H1 (cell line): ENCODE measurements at regions not wholly inside any gene's neighbourhood (a gene's known extent, or its start where the extent isn't known, plus 50 kb on each side); places are given as distances from the start of the nearest gene placed in this dataset.

ENCODE experiments used
- CTCF ChIA-PET: fragments of 300-600 bp; sonication (Branson Sonifier 250); formaldehyde crosslinking; loops from one replicate; lab custom pipeline; 2021; ENCODE audit not compliant: partially characterized antibody; lab: Charles Lee
- POLR2A ChIA-PET: fragments of 300-600 bp; sonication (Branson Sonifier 250); formaldehyde crosslinking; loops from one replicate; lab custom pipeline; 2021; ENCODE audit warnings: inconsistent platforms; ENCODE audit not compliant: partially characterized antibody; lab: Charles Lee
- DNase-seq, 2 experiments: peaks; one replicate each; pipeline versions ENCODE4 v3.0.0 to v3.0.0-alpha.2; 2010 to 2022; ENCODE audit warnings: low spot score in 2 of 2, low read depth in 1 of 2, mixed read lengths in 1 of 2
- FAIRE-seq: peaks from 2 replicates; lab custom pipeline; 2011; peaks lifted over from hg19 to GRCh38; lab: Jason Lieb, UNC
- H2AFZ ChIP-seq: 2 replicates; pipeline ENCODE4 v1.8.1; 2012; ENCODE audit warnings: low read length, inconsistent platforms
- H2AK5ac ChIP-seq: 2 replicates; pipeline ENCODE4 v1.6.1; 2013; ENCODE audit warnings: low read depth, low read length
- H2BK120ac ChIP-seq: replicated peaks from 2 replicates; pipeline ENCODE3; 2013; ENCODE audit warnings: low read depth, low read length, inconsistent platforms
- H2BK12ac ChIP-seq: 2 replicates; pipeline ENCODE4 v1.6.1; 2013; ENCODE audit warnings: low read depth, low read length
- H2BK15ac ChIP-seq: 2 replicates; pipeline ENCODE4 v1.6.1; 2013; ENCODE audit warnings: low read length
- H2BK20ac ChIP-seq: 2 replicates; pipeline ENCODE4 v1.6.1; 2013; ENCODE audit warnings: low read length
- H2BK5ac ChIP-seq: 2 replicates; pipeline ENCODE4 v1.6.1; 2013; ENCODE audit warnings: low read depth, low read length
- H3K14ac ChIP-seq: 2 replicates; pipeline ENCODE4 v1.6.1; 2013; ENCODE audit warnings: inconsistent platforms; ENCODE audit not compliant: insufficient read length
- H3K18ac ChIP-seq: 2 replicates; pipeline ENCODE4 v1.6.1; 2013; ENCODE audit warnings: low read length; ENCODE audit errors: extremely low read depth
- H3K23ac ChIP-seq: 2 replicates; pipeline ENCODE4 v1.6.1; 2013; ENCODE audit warnings: inconsistent platforms; ENCODE audit not compliant: insufficient read length
- H3K23me2 ChIP-seq: 2 replicates; pipeline ENCODE4 v1.6.1; 2013; ENCODE audit warnings: low read depth, low read length
- H3K27ac ChIP-seq: 2 replicates; pipeline ENCODE4 v1.6.1; 2011; ENCODE audit warnings: low read depth, low read length, inconsistent platforms
- H3K27me3 ChIP-seq, 4 experiments: replicated peaks in 1 of 4; 1 replicate in 1 of 4; 2 replicates in 3 of 4; pipeline versions ENCODE4 v1.6.1 to v1.8.1; 2011 to 2013; ENCODE audit warnings: low read length in 3 of 4, mild to moderate bottlenecking in 3 of 4, inconsistent platforms in 2 of 4, mixed read lengths in 2 of 4, moderate library complexity in 1 of 4; ENCODE audit not compliant: control insufficient read depth in 3 of 4, insufficient read depth in 3 of 4; ENCODE audit errors: extremely low read depth in 1 of 4
- H3K36me3 ChIP-seq, 4 experiments: 2 replicates each; pipeline versions ENCODE4 v1.6.1 to v1.8.1; 2011 to 2013; ENCODE audit warnings: mild to moderate bottlenecking in 4 of 4, low read length in 3 of 4, moderate library complexity in 2 of 4, control low read depth in 1 of 4, inconsistent platforms in 1 of 4; ENCODE audit not compliant: insufficient read depth in 4 of 4, control insufficient read depth in 2 of 4
- H3K4ac ChIP-seq: replicated peaks from 2 replicates; pipeline ENCODE3; 2013; ENCODE audit warnings: low read length, low read depth, mixed read lengths, inconsistent platforms; ENCODE audit not compliant: insufficient read length
- H3K4me1 ChIP-seq, 4 experiments: replicated peaks in 1 of 4; 1 replicate in 1 of 4; 2 replicates in 3 of 4; pipeline versions ENCODE4 v1.6.1 to v1.8.1; 2011 to 2013; ENCODE audit warnings: low read length in 3 of 4, inconsistent platforms in 2 of 4, mixed read lengths in 1 of 4; ENCODE audit not compliant: insufficient read depth in 4 of 4, control insufficient read depth in 3 of 4
- H3K4me2 ChIP-seq, 2 experiments: 2 replicates each; pipeline versions ENCODE4 v1.6.1 to v1.8.1; 2011 to 2013; ENCODE audit warnings: low read depth in 2 of 2, low read length in 2 of 2, control low read depth in 1 of 2, inconsistent platforms in 1 of 2, mild to moderate bottlenecking in 1 of 2; ENCODE audit not compliant: insufficient read depth in 1 of 2
- H3K4me3 ChIP-seq, 4 experiments: fragments of 200-600, 300-600 bp in 1 of 4; sonication (generic), shearing (Covaris generic), sonication (Bioruptor Twin) in 1 of 4; 2 replicates each; pipeline versions ENCODE4 v1.5.1 to v1.8.1; 2011 to 2016; ENCODE audit warnings: low read length in 4 of 4, low read depth in 3 of 4, control low read depth in 2 of 4, inconsistent platforms in 2 of 4, mild to moderate bottlenecking in 2 of 4, mixed read lengths in 1 of 4, moderate library complexity in 1 of 4; ENCODE audit not compliant: insufficient read depth in 2 of 4; ENCODE audit errors: extremely low read depth in 1 of 4
- H3K56ac ChIP-seq: replicated peaks from 2 replicates; pipeline ENCODE3; 2013; ENCODE audit warnings: low read depth, mild to moderate bottlenecking, mixed read lengths, low read length, inconsistent platforms; ENCODE audit not compliant: insufficient read length
- H3K79me1 ChIP-seq: 2 replicates; pipeline ENCODE4 v1.6.1; 2013; ENCODE audit warnings: low read depth, low read length, control low read depth
- H3K79me2 ChIP-seq, 2 experiments: 2 replicates each; pipeline versions ENCODE4 v1.6.1 to v1.8.1; 2012 to 2013; ENCODE audit warnings: low read length in 2 of 2, mild to moderate bottlenecking in 2 of 2, inconsistent platforms in 1 of 2; ENCODE audit not compliant: insufficient read depth in 2 of 2, control insufficient read depth in 1 of 2
- H3K9ac ChIP-seq, 4 experiments: replicated peaks in 1 of 4; 1 replicate in 1 of 4; 2 replicates in 3 of 4; pipeline versions ENCODE4 v1.6.1 to v1.8.1; 2011 to 2013; ENCODE audit warnings: low read depth in 3 of 4, low read length in 3 of 4, control low read depth in 2 of 4, mild to moderate bottlenecking in 2 of 4, moderate library complexity in 2 of 4, inconsistent platforms in 1 of 4; ENCODE audit errors: extremely low read depth in 1 of 4
- H3K9me3 ChIP-seq, 2 experiments: 2 replicates each; pipeline versions ENCODE4 v1.6.1 to v1.8.1; 2012 to 2013; ENCODE audit warnings: mild to moderate bottlenecking in 2 of 2, moderate library complexity in 2 of 2, control low read depth in 1 of 2, inconsistent platforms in 1 of 2, low read depth in 1 of 2, low read length in 1 of 2, mixed read lengths in 1 of 2; ENCODE audit not compliant: insufficient read depth in 2 of 2
- H4K20me1 ChIP-seq, 2 experiments: replicated peaks in 1 of 2; 2 replicates each; pipeline versions ENCODE3 to v1.8.1; 2011 to 2013; ENCODE audit warnings: inconsistent platforms in 2 of 2, low read length in 2 of 2, mild to moderate bottlenecking in 1 of 2; ENCODE audit not compliant: insufficient read depth in 2 of 2, control insufficient read depth in 1 of 2
- H4K5ac ChIP-seq: 2 replicates; pipeline ENCODE4 v1.6.1; 2013; ENCODE audit warnings: low read length, low read depth, mixed read lengths, inconsistent platforms; ENCODE audit not compliant: insufficient read length
- H4K8ac ChIP-seq: 2 replicates; pipeline ENCODE4 v1.8.0; 2013; ENCODE audit warnings: mild to moderate bottlenecking, moderate library complexity, low read length, inconsistent platforms; ENCODE audit not compliant: insufficient read depth; ENCODE audit errors: extremely low read depth
- H4K91ac ChIP-seq: replicated peaks from 2 replicates; pipeline ENCODE3; 2013; ENCODE audit warnings: low read length, mixed read lengths, inconsistent platforms; ENCODE audit not compliant: insufficient read length
- ASH2L ChIP-seq: fragments of 200-600, 300-600 bp; sonication (generic); IDR thresholded peaks from one replicate; pipeline ENCODE4 v1.7.1; 2017; ENCODE audit warnings: low read length
- BRCA1 ChIP-seq: IDR thresholded peaks from 2 replicates; pipeline ENCODE4 v1.6.1; 2012; ENCODE audit warnings: low read depth, low read length, improper control_type of control experiment
- CHD2 ChIP-seq: IDR thresholded peaks from 2 replicates; pipeline ENCODE4 v1.6.1; 2012; ENCODE audit warnings: low read length, improper control_type of control experiment
- CREB1 ChIP-seq: IDR thresholded peaks from 2 replicates; pipeline ENCODE4 v1.6.1; 2012; ENCODE audit warnings: inconsistent platforms
- HDAC2 ChIP-seq, 2 experiments: fragments of 300-600 bp in 1 of 2; sonication (generic) in 1 of 2; IDR thresholded peaks; 2 replicates each; pipeline ENCODE4 v1.6.1; 2011 to 2012; ENCODE audit warnings: low read depth in 2 of 2, low read length in 2 of 2, mild to moderate bottlenecking in 2 of 2, moderate library complexity in 2 of 2, borderline replicate concordance in 1 of 2, inconsistent platforms in 1 of 2
- HDAC6 ChIP-seq: IDR thresholded peaks from one replicate; pipeline ENCODE4 v1.7.1; 2012; ENCODE audit warnings: low read depth, mild to moderate bottlenecking, inconsistent platforms, low read length, moderate library complexity
- JUND ChIP-seq: IDR thresholded peaks from 2 replicates; pipeline ENCODE4 v1.6.1; 2011; ENCODE audit warnings: mild to moderate bottlenecking, improper control_type of control experiment, low read length
- KDM1A ChIP-seq: fragments of 200-600, 300-600 bp; sonication (generic); IDR thresholded peaks from 2 replicates; pipeline ENCODE4 v1.7.1; 2016; ENCODE audit warnings: mild to moderate bottlenecking, low read length, borderline replicate concordance
- NANOG ChIP-seq: IDR thresholded peaks from 2 replicates; pipeline ENCODE4 v1.6.1; 2011; ENCODE audit warnings: low read length, low read depth, mild to moderate bottlenecking, inconsistent platforms; ENCODE audit not compliant: insufficient read depth, poor library complexity, severe bottlenecking
- POLR2AphosphoS5 ChIP-seq: IDR thresholded peaks from 2 replicates; pipeline ENCODE4 v1.6.1; 2011; ENCODE audit warnings: low read depth, low read length
- POU5F1 ChIP-seq: IDR thresholded peaks from 2 replicates; pipeline ENCODE4 v1.6.1; 2011; ENCODE audit warnings: low read depth, mild to moderate bottlenecking, low read length, moderate library complexity
- SIN3A ChIP-seq, 2 experiments: IDR thresholded peaks in 1 of 2; conservative IDR thresholded peaks in 1 of 2; 2 replicates each; pipeline ENCODE4 v1.6.1; 2011 to 2012; ENCODE audit warnings: low read length in 2 of 2, improper control_type of control experiment in 1 of 2, low read depth in 1 of 2, mild to moderate bottlenecking in 1 of 2
- SIX5 ChIP-seq: IDR thresholded peaks from 2 replicates; pipeline ENCODE4 v1.6.1; 2011; ENCODE audit warnings: mild to moderate bottlenecking, low read depth, low read length
- SP2 ChIP-seq: IDR thresholded peaks from 2 replicates; pipeline ENCODE4 v1.6.1; 2012; ENCODE audit warnings: mild to moderate bottlenecking, low read length, inconsistent platforms
- TAF7 ChIP-seq: optimal IDR thresholded peaks from 2 replicates; pipeline ENCODE3; 2011; ENCODE audit warnings: low read depth, mild to moderate bottlenecking, inconsistent platforms, low read length, moderate library complexity, borderline replicate concordance
- WGBS, 2 experiments: shearing (Covaris generic) in 1 of 2; methylation state at CpG; one replicate each; pipeline versions ENCODE4 v1.1.6 to v1.1.7; 2013 to 2015; ENCODE audit warnings: low lambda C conversion rate in 2 of 2, mixed read lengths in 2 of 2, inconsistent platforms in 1 of 2, low coverage in 1 of 2, missing lambda C conversion rate in 1 of 2; ENCODE audit not compliant: insufficient replicate concordance in 2 of 2, insufficient coverage in 1 of 2, insufficient read length in 1 of 2; ENCODE audit errors: extremely low coverage in 1 of 2, missing lambda C conversion rate in 1 of 2; 5-methylcytosine and 5-hydroxymethylcytosine counted together

DNA sequence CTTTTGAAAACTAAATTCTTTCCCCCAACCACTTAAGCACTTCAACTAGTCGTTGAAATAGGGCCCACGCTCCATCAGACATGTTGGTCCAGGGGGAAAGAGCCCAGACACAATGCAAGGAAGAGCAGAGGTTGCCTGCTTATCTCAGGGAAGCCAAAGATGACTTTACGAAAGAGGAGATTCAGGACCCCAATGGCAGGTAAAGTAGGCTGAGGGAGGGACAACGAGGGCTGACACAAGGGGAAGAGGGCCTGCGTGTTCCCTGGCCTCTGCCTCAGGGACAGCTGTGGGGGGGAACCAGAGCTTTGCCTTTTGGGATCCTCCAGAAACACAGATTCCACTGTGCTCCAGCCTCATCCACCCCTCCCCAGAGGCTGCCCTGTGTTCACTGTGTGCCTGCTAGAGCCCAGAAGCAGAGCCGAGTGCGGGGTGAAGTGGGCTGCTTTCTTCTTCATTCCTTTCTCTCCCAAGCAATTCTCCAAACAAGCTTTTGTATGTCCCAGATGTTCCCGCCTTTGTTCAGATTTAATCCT lies 135.5 kb upstream of the GRIK3 start:
- peak in 1 of 2 experiments; percentile 26 for DNase-seq
- no peak overlapping the region for H2BK20ac ChIP-seq
- no peaks in the 10 kb centered on the region for H3K79me2 ChIP-seq
- H4K5ac ChIP-seq, result no peak overlapping the region
- FAIRE-seq, result no peak
- H2AFZ ChIP-seq, result no peak overlapping the region
- no peaks in the 10 kb centered on the region for H4K20me1 ChIP-seq
- no peaks in the 10 kb centered on the region; a peak in 2 of 7 replicates for H3K4me1 ChIP-seq
- 96% methylated on average over 8 of the region's 8 CpGs; no CpG with 5 or more reads in 1 of the 2 experiments for WGBS, 2 experiments
- no peak overlapping the region for H4K91ac ChIP-seq
- H3K9ac ChIP-seq, result no peak overlapping the region
- CTCF ChIA-PET, result interaction anchor here (0.6 to 2.0 kb wide), 5 partner anchors 9 to 322 kb away, joined by 3 to 7 read pairs (median 4); no protein-coding TSS in a partner anchor
- POLR2A ChIA-PET, result no interaction called here
- H2AK5ac ChIP-seq, result no peak overlapping the region
- H3K23me2 ChIP-seq, result no peaks in the 10 kb centered on the region
- no peak overlapping the region for H3K4me3 ChIP-seq
- no peak overlapping the region; the same call in 1 of the 2 replicates for H4K8ac ChIP-seq
- H3K14ac ChIP-seq, result no peak overlapping the region
- no peak overlapping the region for H3K4me2 ChIP-seq
- no peak overlapping the region for H2BK15ac ChIP-seq
- H3K9me3 ChIP-seq, result no peaks in the 10 kb centered on the region
- no peaks in the 10 kb centered on the region for H3K27me3 ChIP-seq
- no peak overlapping the region for H3K27ac ChIP-seq
- no peak overlapping the region for H2BK12ac ChIP-seq
- no peak overlapping the region for H3K4ac ChIP-seq
- H3K18ac ChIP-seq, result no peak overlapping the region
- no peak overlapping the region for H3K23ac ChIP-seq
- H3K79me1 ChIP-seq, result no peaks in the 10 kb centered on the region
- H3K56ac ChIP-seq, result no peak overlapping the region
- H2BK5ac ChIP-seq, result no peak overlapping the region
- H3K36me3 ChIP-seq, result no peaks in the 10 kb centered on the region
- H2BK120ac ChIP-seq, result no peak overlapping the region
- no peak for TF ChIP-seq KDM1A
- TF ChIP-seq POU5F1, result no peak
- TF ChIP-seq CREB1, result no peak
- TF ChIP-seq SIX5, result no peak
- TF ChIP-seq ASH2L, result no peak
- no peak for TF ChIP-seq JUND
- no peak for TF ChIP-seq TAF7
- TF ChIP-seq HDAC6, result no peak
- TF ChIP-seq SP2, result no peak
- TF ChIP-seq HDAC2 (IDR thresholded peaks at IDR 0.05; ENCODE audit: borderline replicate concordance in 1 of 2, low read depth in 2 of 2, low read length in 2 of 2), result no peak
- TF ChIP-seq NANOG, result no peak
- TF ChIP-seq BRCA1, result no peak
- no peak for TF ChIP-seq POLR2AphosphoS5
- no peak for TF ChIP-seq SIN3A (conservative IDR thresholded peaks at IDR 0.05 in 1 of 2, IDR thresholded peaks at IDR 0.05 in 1 of 2; ENCODE audit: low read depth in 1 of 2, low read length in 2 of 2)
- no peak for TF ChIP-seq CHD2
